ENCODE measurements at regions not wholly inside any gene's neighbourhood (a gene's known extent, or its start where the extent isn't known, plus 50 kb on each side); places are given as distances from the start of the nearest gene placed in this dataset.

DNA sequence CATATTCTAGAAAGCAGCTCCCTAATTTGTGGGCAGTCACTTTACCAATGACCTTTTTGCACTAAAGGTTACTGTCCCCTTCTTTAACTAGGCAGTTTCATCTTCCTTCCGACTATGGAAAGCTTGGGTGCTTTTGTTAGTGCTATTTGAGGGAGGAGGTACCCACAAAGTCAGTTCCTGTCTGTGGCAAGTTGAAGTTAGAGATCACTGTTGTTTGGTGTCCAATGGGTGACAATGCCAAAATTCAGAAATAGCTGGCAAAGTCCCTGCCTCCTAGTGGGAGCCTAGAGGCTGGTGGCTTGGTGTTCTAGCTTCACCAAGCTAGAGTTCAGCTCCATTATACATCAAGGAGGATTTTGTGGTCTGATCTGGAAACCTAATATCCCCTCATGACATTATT is 87.1 kb upstream of the PNPT1 start:
- intact Hi-C loops (cut with micrococcal nuclease): no loop called here
- ChIA-PET CTCF (ENCODE audit: low intra/inter-chr PET ratio) (interaction anchor here (0.5 to 0.9 kb wide), 2 partner anchors 180 to 351 kb away, joined by 3 read pairs; no protein-coding TSS in a partner anchor), POLR2A (no interaction called here)
- FAIRE-seq: no peak
- BruUV-seq (replicated peaks): no TSS peak
- Histone ChIP-seq H3K4me3 (no peak overlapping the region), H3K9me1 (ENCODE audit: control insufficient read depth, insufficient read depth, low read length) (no peaks in the 10 kb centered on the region), H3K79me2 (ENCODE audit: control insufficient read depth, insufficient read depth, low read length) (no peaks in the 10 kb centered on the region), H2AFZ (ENCODE audit: low read depth, low read length) (no peak overlapping the region), H3K36me3 (ENCODE audit: control insufficient read depth, insufficient read depth, low read length) (no peaks in the 10 kb centered on the region), H3K27me3 (ENCODE audit: control insufficient read depth in 2 of 2, insufficient read depth in 2 of 2, low read length in 2 of 2) (no peaks in the 10 kb centered on the region), H3K4me1 (replicated peaks in 1 of 2; ENCODE audit: control insufficient read depth in 2 of 2, insufficient read depth in 2 of 2, low read length in 2 of 2) (no peaks in the 10 kb centered on the region; a peak in 2 of 5 replicates), H3K4me2 (ENCODE audit: insufficient read depth, low read length) (no peak overlapping the region), H4K20me1 (replicated peaks; ENCODE audit: control insufficient read depth, insufficient read depth, low read length) (no peaks in the 10 kb centered on the region), H3K9me3 (replicated peaks; ENCODE audit: control insufficient read depth, insufficient read depth, low read depth, low read length) (no peaks in the 10 kb centered on the region), H3K27ac (ENCODE audit: extremely low read depth, low read depth, low read length) (no peak overlapping the region), H3K9ac (ENCODE audit: insufficient read depth in 1 of 2, low read depth in 2 of 2, low read length in 2 of 2) (no peak overlapping the region)
- in situ Hi-C loops (cut with MboI): loop anchor here (10.0 kb wide), 1 partner anchor 174 kb away; no protein-coding TSS in a partner anchor
- ATAC-seq: no peak
- DNase-seq (ENCODE audit: extremely low read depth in 1 of 4, low spot score in 3 of 4): no peak
- 5% methylated on average over 1 of the region's 1 CpG for WGBS (ENCODE audit: insufficient coverage, low coverage, missing lambda C conversion rate)
- TF ChIP-seq, protein P1, sequence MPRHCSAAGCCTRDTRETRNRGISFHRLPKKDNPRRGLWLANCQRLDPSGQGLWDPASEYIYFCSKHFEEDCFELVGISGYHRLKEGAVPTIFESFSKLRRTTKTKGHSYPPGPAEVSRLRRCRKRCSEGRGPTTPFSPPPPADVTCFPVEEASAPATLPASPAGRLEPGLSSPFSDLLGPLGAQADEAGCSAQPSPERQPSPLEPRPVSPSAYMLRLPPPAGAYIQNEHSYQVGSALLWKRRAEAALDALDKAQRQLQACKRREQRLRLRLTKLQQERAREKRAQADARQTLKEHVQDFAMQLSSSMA (CRISPR knock-in tag; IDR thresholded peaks at IDR 0.05): no peak
- no peak for TF ChIP-seq SMARCC2 (IDR thresholded peaks at IDR 0.05; ENCODE audit: low read depth)
- TF ChIP-seq MTF1 (CRISPR knock-in tag; IDR thresholded peaks at IDR 0.05; ENCODE audit: borderline replicate concordance): no peak
- TF ChIP-seq ZBTB8A (IDR thresholded peaks at IDR 0.05; ENCODE audit: partially characterized antibody): no peak
- no peak for TF ChIP-seq HNRNPUL1 (IDR thresholded peaks at IDR 0.05; ENCODE audit: low read length)
- TF ChIP-seq SLC30A9 (CRISPR knock-in tag; IDR thresholded peaks at IDR 0.05): no peak
- no peak for TF ChIP-seq STAT5A (IDR thresholded peaks at IDR 0.05; ENCODE audit: borderline replicate concordance, low read length)
- TF ChIP-seq ZNF253 (CRISPR knock-in tag; conservative IDR thresholded peaks at IDR 0.05): no peak
- no peak for TF ChIP-seq ARID2 (IDR thresholded peaks at IDR 0.05)
